BE2C (cell line): ENCODE measurements at regions not wholly inside any gene's neighbourhood (a gene's known extent, or its start where the extent isn't known, plus 50 kb on each side); places are given as distances from the start of the nearest gene placed in this dataset.

Source experiments
- DNase-seq: peaks from one replicate; pipeline ENCODE4 v3.0.0-alpha.2; 2020
- H3K27me3 ChIP-seq: fragments of 250-450 bp; sonication (Bioruptor Pico); 2 replicates; pipeline ENCODE4 v1.5.1; 2020; ENCODE audit warnings: mild to moderate bottlenecking
- H3K36me3 ChIP-seq: fragments of 250-450 bp; sonication (Bioruptor Pico); 2 replicates; pipeline ENCODE4 v1.5.1; 2020; ENCODE audit warnings: mild to moderate bottlenecking
- H3K4me1 ChIP-seq: fragments of 250-450 bp; sonication (Bioruptor Pico); 2 replicates; pipeline ENCODE4 v1.5.1; 2020
- H3K4me3 ChIP-seq: 2 replicates; pipeline ENCODE4 v1.5.1; 2011; ENCODE audit warnings: low read depth, low read length
- H3K9me3 ChIP-seq: fragments of 250-450 bp; sonication (Bioruptor Pico); 2 replicates; pipeline ENCODE4 v1.5.1; 2020
- CTCF ChIP-seq: IDR thresholded peaks from 2 replicates; pipeline ENCODE4 v1.5.1; 2012; ENCODE audit warnings: mild to moderate bottlenecking, low read depth, low read length

- Histone ChIP-seq H3K36me3 (no peaks in the 10 kb centered on the region), H3K9me3 (no peaks in the 10 kb centered on the region), H3K4me3 (no peak overlapping the region), H3K4me1 (no peaks in the 10 kb centered on the region), H3K27me3 (no peaks in the 10 kb centered on the region)
- TF ChIP-seq CTCF: no peak
- DNase-seq: no peak
Measured at GRCh38 chr19:31223740-31224534, 125.3 kb downstream of the TSHZ3 start.

- Histone ChIP-seq H3K4me1 (no peaks in the 10 kb centered on the region), H3K4me3 (no peak overlapping the region), H3K36me3 (no peaks in the 10 kb centered on the region), H3K27me3 (no peaks in the 10 kb centered on the region), H3K9me3 (no peaks in the 10 kb centered on the region)
- no peak for TF ChIP-seq CTCF
- peak; percentile 24 for DNase-seq
Measured at GRCh38 chr19:31220540-31220939, 128.7 kb downstream of the TSHZ3 start.

GRCh38 chr19:31214997-31215396 lies 134.2 kb downstream of the TSHZ3 start:
- Histone ChIP-seq H3K36me3 (no peaks in the 10 kb centered on the region), H3K27me3 (no peaks in the 10 kb centered on the region), H3K4me3 (no peak overlapping the region), H3K4me1 (no peaks in the 10 kb centered on the region), H3K9me3 (no peaks in the 10 kb centered on the region)
- DNase-seq: no peak
- no peak for TF ChIP-seq CTCF

GRCh38 chr19:31214086-31214485 lies 135.2 kb downstream of the TSHZ3 start:
- H3K36me3 ChIP-seq: no peaks in the 10 kb centered on the region
- H3K27me3 ChIP-seq: no peaks in the 10 kb centered on the region
- no peaks in the 10 kb centered on the region for H3K4me1 ChIP-seq
- no peak overlapping the region for H3K4me3 ChIP-seq
- DNase-seq: peak; percentile 40
- H3K9me3 ChIP-seq: no peaks in the 10 kb centered on the region
- no peak for TF ChIP-seq CTCF

- Histone ChIP-seq H3K36me3 (no peaks in the 10 kb centered on the region), H3K9me3 (no peaks in the 10 kb centered on the region)
Measured at GRCh38 chr19:31211088-31211487, 138.1 kb downstream of the TSHZ3 start.

More at GRCh38 chr19:31211088-31211487, 138.1 kb downstream of the TSHZ3 start:
- no peak for DNase-seq
- Histone ChIP-seq H3K27me3 (no peaks in the 10 kb centered on the region), H3K4me3 (no peak overlapping the region), H3K4me1 (no peaks in the 10 kb centered on the region)
- no peak for TF ChIP-seq CTCF
